Type B pancreatic cell (in vitro differentiated cells): ENCODE measurements at regions not wholly inside any gene's neighbourhood (a gene's known extent, or its start where the extent isn't known, plus 50 kb on each side); places are given as distances from the start of the nearest gene placed in this dataset.
A peak's percentile ranks its signal among the peaks of the same experiment; 100 is the strongest.
"Not testable (repeated sequence)": the region's sequence is repeated elsewhere in the genome, so short reads cannot be mapped to it uniquely, and the experiment has no call there.

ENCODE experiments used
- DNase-seq: peaks from one replicate; pipeline ENCODE4 v3.0.0; 2021; ENCODE audit warnings: mixed read lengths; ENCODE audit not compliant: unreplicated experiment; ENCODE audit errors: extremely low spot score
- H3K27ac Mint-ChIP-seq: 2 replicates; pipeline ENCODE4 v1.8.0; 2021; ENCODE audit warnings: mild to moderate bottlenecking, mixed read lengths
- H3K27me3 Mint-ChIP-seq: 2 replicates; pipeline ENCODE4 v1.8.0; 2021; ENCODE audit warnings: mixed read lengths
- H3K36me3 Mint-ChIP-seq: 2 replicates; pipeline ENCODE4 v1.8.0; 2021; ENCODE audit warnings: mixed read lengths
- H3K4me1 Mint-ChIP-seq: one replicate; pipeline ENCODE4 v1.8.0; 2021; ENCODE audit warnings: mixed read lengths; ENCODE audit not compliant: unreplicated experiment
- H3K4me3 Mint-ChIP-seq: 2 replicates; pipeline ENCODE4 v1.8.0; 2021; ENCODE audit warnings: mild to moderate bottlenecking, mixed read lengths
- H3K9me3 Mint-ChIP-seq: 2 replicates; pipeline ENCODE4 v1.8.0; 2021; ENCODE audit warnings: mixed read lengths
- CTCF ChIP-seq: fragments of 200-600 bp; sonication (generic); conservative IDR thresholded peaks from 2 replicates; pipeline ENCODE4 v1.5.0; 2021; ENCODE audit warnings: antibody characterized with exemption, mild to moderate bottlenecking

GRCh38 chr7:138205614-138206150 lies 129.4 kb downstream of the AKR1D1 start:
- H3K36me3 Mint-ChIP-seq: no peaks in the 10 kb centered on the region
- no peak overlapping the region for H3K27ac Mint-ChIP-seq
- H3K4me1 Mint-ChIP-seq: peaks cover 13% of the 10 kb centered on the region
- H3K9me3 Mint-ChIP-seq: peaks cover 11% of the 10 kb centered on the region
- no peak overlapping the region for H3K4me3 Mint-ChIP-seq
- H3K27me3 Mint-ChIP-seq: no peaks in the 10 kb centered on the region
- no peak for TF ChIP-seq CTCF
- no peak for DNase-seq

GRCh38 chr7:138207555-138207971 lies 131.3 kb downstream of the AKR1D1 start:
- no peak for DNase-seq

GRCh38 chr7:138208142-138208570 lies 131.9 kb downstream of the AKR1D1 start:
- no peak for DNase-seq
- Mint-ChIP-seq H3K36me3 (no peaks in the 10 kb centered on the region), H3K27me3 (no peaks in the 10 kb centered on the region), H3K4me1 (peaks cover 20% of the 10 kb centered on the region), H3K4me3 (no peak overlapping the region), H3K9me3 (peaks cover 11% of the 10 kb centered on the region), H3K27ac (no peak overlapping the region)
- TF ChIP-seq CTCF: no peak

More at GRCh38 chr7:138207555-138207971, 131.3 kb downstream of the AKR1D1 start:
- Mint-ChIP-seq H3K27me3 (no peaks in the 10 kb centered on the region), H3K36me3 (no peaks in the 10 kb centered on the region), H3K9me3 (peaks cover 11% of the 10 kb centered on the region), H3K27ac (no peak overlapping the region), H3K4me1 (peaks cover 20% of the 10 kb centered on the region), H3K4me3 (no peak overlapping the region)
- TF ChIP-seq CTCF: no peak

- Mint-ChIP-seq H3K27me3 (no peaks in the 10 kb centered on the region), H3K36me3 (no peaks in the 10 kb centered on the region), H3K27ac (no peak overlapping the region), H3K4me1 (peaks cover 20% of the 10 kb centered on the region), H3K4me3 (no peak overlapping the region), H3K9me3 (peaks cover 11% of the 10 kb centered on the region)
- DNase-seq: no peak
- no peak for TF ChIP-seq CTCF
These were observed 132.6 kb downstream of the AKR1D1 start for GRCh38 chr7:138208864-138209263.

- H3K4me3 Mint-ChIP-seq: peak overlapping the region; percentile 27
- H3K27me3 Mint-ChIP-seq: no peaks in the 10 kb centered on the region
- H3K4me1 Mint-ChIP-seq: peaks cover 12% of the 10 kb centered on the region
- no peak for DNase-seq
- peaks cover 16% of the 10 kb centered on the region for H3K9me3 Mint-ChIP-seq
- peaks cover 6% of the 10 kb centered on the region for H3K36me3 Mint-ChIP-seq
- H3K27ac Mint-ChIP-seq: peak overlapping the region; percentile 18
- no peak for TF ChIP-seq CTCF
These were observed 136.1 kb downstream of the AKR1D1 start for GRCh38 chr7:138212314-138212713.

GRCh38 chr7:138214926-138215325 lies 138.7 kb downstream of the AKR1D1 start:
- H3K27me3 Mint-ChIP-seq: no peaks in the 10 kb centered on the region
- peaks cover 11% of the 10 kb centered on the region for H3K9me3 Mint-ChIP-seq
- H3K36me3 Mint-ChIP-seq: peaks cover 9% of the 10 kb centered on the region
- no peak overlapping the region for H3K4me3 Mint-ChIP-seq
- no peak for TF ChIP-seq CTCF
- no peak for DNase-seq
- no peak overlapping the region for H3K27ac Mint-ChIP-seq
- H3K4me1 Mint-ChIP-seq: peaks cover 7% of the 10 kb centered on the region

GRCh38 chr7:138220321-138220720 lies 144.1 kb downstream of the AKR1D1 start:
- H3K4me1 Mint-ChIP-seq, H3K36me3 Mint-ChIP-seq, H3K27me3 Mint-ChIP-seq, H3K27ac Mint-ChIP-seq, H3K4me3 Mint-ChIP-seq, DNase-seq: not testable (repeated sequence)
- peaks cover 16% of the 10 kb centered on the region for H3K9me3 Mint-ChIP-seq

GRCh38 chr7:138221388-138221787 lies 145.1 kb downstream of the AKR1D1 start:
- H3K36me3 Mint-ChIP-seq, H3K27ac Mint-ChIP-seq, H3K4me3 Mint-ChIP-seq, H3K27me3 Mint-ChIP-seq, DNase-seq, H3K4me1 Mint-ChIP-seq: not testable (repeated sequence)
- peaks cover 16% of the 10 kb centered on the region for H3K9me3 Mint-ChIP-seq
